K562 (cell line): ENCODE measurements at regions not wholly inside any gene's neighbourhood (a gene's known extent, or its start where the extent isn't known, plus 50 kb on each side); places are given as distances from the start of the nearest gene placed in this dataset.

Experiments used
- ATAC-seq: fragments of 200-7000 bp; cut with Tn5 transposase; 3 replicates; pipeline ENCODE4 v1.9.1; 2020; ENCODE audit warnings: moderate library complexity
- BruUV-seq: library from RNA; stranded (reverse); fragments of 400-500 nt; replicated peaks from 2 replicates; lab custom pipeline; 2021; lab: Mats Ljungman, UMichigan
- CTCF ChIA-PET: fragments of 300-600 bp; formaldehyde crosslinking; extraction: SDS; loops from one replicate; lab custom pipeline; 2021; ENCODE audit warnings: low intra/inter-chr PET ratio; lab: Yijun Ruan, JAX
- POLR2A ChIA-PET: fragments of 300-600, 350-650 bp; sonication (Branson Sonifier 250); formaldehyde crosslinking; extraction: SDS; loops from one replicate; lab custom pipeline; 2021; ENCODE audit warnings: antibody characterized with exemption, inconsistent platforms; lab: Yijun Ruan, JAX
- DNase-seq, 4 experiments: peaks; one replicate each; pipeline versions ENCODE4 v3.0.0 to v3.0.0-alpha.2; 2011 to 2018; ENCODE audit warnings: low spot score in 3 of 4, mixed read lengths in 3 of 4; ENCODE audit errors: extremely low read depth in 1 of 4
- FAIRE-seq: peaks from 2 replicates; lab custom pipeline; 2011; peaks lifted over from hg19 to GRCh38; lab: Jason Lieb, UNC
- H2AFZ ChIP-seq: 2 replicates; pipeline ENCODE4 v1.6.0; 2011; ENCODE audit warnings: low read depth, low read length, control low read depth, inconsistent platforms
- H3K27ac ChIP-seq: fragments of 200-600 bp; 3 replicates; pipeline ENCODE4 v1.8.0; 2011; ENCODE audit warnings: low read depth, mild to moderate bottlenecking, control low read depth, inconsistent platforms, low read length, moderate library complexity, mixed read lengths; ENCODE audit errors: extremely low read depth
- H3K27me3 ChIP-seq, 2 experiments: fragments of 300-600 bp in 1 of 2; 2 replicates in 1 of 2; 3 replicates in 1 of 2; pipeline versions ENCODE4 v1.6.0 to v1.8.0; 2011; ENCODE audit warnings: inconsistent platforms in 2 of 2, low read length in 2 of 2, mild to moderate bottlenecking in 1 of 2, mixed read lengths in 1 of 2, moderate library complexity in 1 of 2; ENCODE audit not compliant: control insufficient read depth in 2 of 2, insufficient read depth in 2 of 2
- H3K36me3 ChIP-seq: fragments of 300-600 bp; 3 replicates; pipeline ENCODE4 v1.8.0; 2011; ENCODE audit warnings: mild to moderate bottlenecking, low read length, inconsistent platforms; ENCODE audit not compliant: control insufficient read depth, insufficient read depth
- H3K4me1 ChIP-seq, 2 experiments: fragments of 200-600 bp in 1 of 2; replicated peaks in 1 of 2; 2 replicates in 1 of 2; 3 replicates in 1 of 2; pipeline versions ENCODE4 v1.5.1 to v1.8.0; 2011; ENCODE audit warnings: inconsistent platforms in 2 of 2, low read length in 2 of 2, mild to moderate bottlenecking in 1 of 2, mixed read lengths in 1 of 2, moderate library complexity in 1 of 2; ENCODE audit not compliant: control insufficient read depth in 2 of 2, insufficient read depth in 2 of 2
- H3K4me2 ChIP-seq: 2 replicates; pipeline ENCODE4 v1.6.1; 2011; ENCODE audit warnings: low read length, control low read depth, inconsistent platforms, mixed read lengths; ENCODE audit not compliant: insufficient read depth
- H3K4me3 ChIP-seq: fragments of 200-600 bp; sonication (generic), shearing (Covaris generic); 2 replicates; pipeline ENCODE4 v1.5.1; 2016; ENCODE audit warnings: control low read depth, inconsistent platforms
- H3K79me2 ChIP-seq: fragments of 200-600 bp; 3 replicates; pipeline ENCODE4 v1.8.0; 2011; ENCODE audit warnings: low read length, inconsistent platforms; ENCODE audit not compliant: control insufficient read depth, insufficient read depth
- H3K9ac ChIP-seq, 2 experiments: 2 replicates each; pipeline versions ENCODE4 v1.6.0 to v1.6.1; 2011; ENCODE audit warnings: low read depth in 2 of 2, low read length in 2 of 2, control low read depth in 1 of 2, inconsistent platforms in 1 of 2, mild to moderate bottlenecking in 1 of 2, mixed read lengths in 1 of 2; ENCODE audit not compliant: insufficient read depth in 1 of 2
- H3K9me1 ChIP-seq: one replicate; pipeline ENCODE4 v1.6.0; 2011; ENCODE audit warnings: inconsistent platforms, mild to moderate bottlenecking, low read length, moderate library complexity; ENCODE audit not compliant: control insufficient read depth, insufficient read depth
- H3K9me3 ChIP-seq: replicated peaks from 2 replicates; pipeline ENCODE4 v1.5.1; 2011; ENCODE audit warnings: low read depth, low read length, inconsistent platforms; ENCODE audit not compliant: control insufficient read depth, insufficient read depth
- H4K20me1 ChIP-seq: replicated peaks from 2 replicates; pipeline ENCODE4 v1.6.1; 2011; ENCODE audit warnings: low read length, inconsistent platforms, mixed read lengths; ENCODE audit not compliant: control insufficient read depth, insufficient read depth
- RAD21 ChIP-seq, 2 experiments: fragments of 250-450 bp in 1 of 2; fragments of 450-650 bp in 1 of 2; sonication (Bioruptor Pico) in 1 of 2; formaldehyde crosslinking in 1 of 2; IDR thresholded peaks in 1 of 2; conservative IDR thresholded peaks in 1 of 2; 2 replicates each; pipeline versions ENCODE4 v1.4.0 to v1.8.0; 2020 to 2022; ENCODE audit warnings: mild to moderate bottlenecking in 2 of 2, moderate library complexity in 1 of 2
- WGBS: fragments of 100-300 bp; shearing (Covaris generic); methylation state at CpG from one replicate; pipeline ENCODE4 v1.1.6; 2016; ENCODE audit warnings: low coverage, mixed read lengths; ENCODE audit not compliant: insufficient coverage; ENCODE audit errors: missing lambda C conversion rate; 5-methylcytosine and 5-hydroxymethylcytosine counted together
- in situ Hi-C: fragments of 300-500 bp; cut with MboI; formaldehyde crosslinking; loops from 4 replicates; pipeline ENCODE4 v1.15.0; 2018; ENCODE audit warnings: inconsistent platforms, mixed read lengths
- intact Hi-C: fragments of 100-400 bp; cut with micrococcal nuclease; formaldehyde crosslinking; loops from 2 replicates; pipeline ENCODE4 v1.14.2; 2022
- TF ChIP-seq, protein P1 (sequence below), 2 experiments: IDR thresholded peaks; 2 replicates each; pipeline ENCODE4 v1.6.1; 2011; ENCODE audit warnings: borderline replicate concordance in 1 of 2, control low read depth in 1 of 2, low read depth in 1 of 2, low read length in 1 of 2, mild to moderate bottlenecking in 1 of 2, mixed read lengths in 1 of 2, moderate library complexity in 1 of 2; ENCODE audit not compliant: insufficient read depth in 1 of 2, insufficient read length in 1 of 2, poor library complexity in 1 of 2, severe bottlenecking in 1 of 2; ENCODE audit errors: extremely low read depth in 1 of 2
- TF ChIP-seq, protein P2 (sequence below), 3 experiments: IDR thresholded peaks in 2 of 3; conservative IDR thresholded peaks in 1 of 3; 2 replicates each; pipeline ENCODE4 v1.5.1; 2011 to 2012; ENCODE audit warnings: low read length in 3 of 3, mild to moderate bottlenecking in 3 of 3, control low read depth in 2 of 3, improper control_type of control experiment in 1 of 3, inconsistent platforms in 1 of 3, low read depth in 1 of 3, mixed read lengths in 1 of 3, moderate library complexity in 1 of 3; ENCODE audit not compliant: insufficient read depth in 2 of 3

DNA sequence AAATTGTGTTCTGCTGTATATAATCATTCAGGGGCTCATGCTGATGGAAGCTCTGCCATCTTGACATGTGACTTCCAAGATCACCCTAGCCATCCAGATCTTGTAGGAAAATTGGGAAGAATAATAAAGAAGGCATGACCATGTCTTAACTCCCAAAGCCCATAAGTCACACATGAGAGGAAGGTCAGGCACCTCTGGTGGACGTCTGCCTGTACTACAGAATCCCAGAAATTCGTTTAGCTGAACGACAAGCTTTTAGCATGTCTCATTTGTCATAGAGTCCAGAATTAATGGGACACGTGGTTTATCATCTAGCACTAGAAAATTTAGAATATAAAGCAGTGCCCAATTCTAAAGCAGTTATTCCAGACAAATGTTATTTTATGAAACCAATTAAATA lies 212.7 kb downstream of the CENPC start:
- no peak overlapping the region for H2AFZ ChIP-seq
- POLR2A ChIA-PET: no interaction called here
- H3K4me2 ChIP-seq: no peak overlapping the region
- H3K4me3 ChIP-seq: no peak overlapping the region
- peak; percentile 79 for FAIRE-seq
- in situ Hi-C loops: no loop called here
- WGBS: 0% methylated on average over 4 of the region's 4 CpGs
- no peaks in the 10 kb centered on the region for H3K36me3 ChIP-seq
- H3K79me2 ChIP-seq: no peaks in the 10 kb centered on the region
- TF ChIP-seq, protein P1, sequence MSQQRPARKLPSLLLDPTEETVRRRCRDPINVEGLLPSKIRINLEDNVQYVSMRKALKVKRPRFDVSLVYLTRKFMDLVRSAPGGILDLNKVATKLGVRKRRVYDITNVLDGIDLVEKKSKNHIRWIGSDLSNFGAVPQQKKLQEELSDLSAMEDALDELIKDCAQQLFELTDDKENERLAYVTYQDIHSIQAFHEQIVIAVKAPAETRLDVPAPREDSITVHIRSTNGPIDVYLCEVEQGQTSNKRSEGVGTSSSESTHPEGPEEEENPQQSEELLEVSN (IDR thresholded peaks at IDR 0.05; ENCODE audit: borderline replicate concordance in 1 of 2, extremely low read depth in 1 of 2, insufficient read depth in 1 of 2, insufficient read length in 1 of 2, low read depth in 1 of 2, low read length in 1 of 2, poor library complexity in 1 of 2, severe bottlenecking in 1 of 2): no peak
- TF ChIP-seq, protein P2, sequence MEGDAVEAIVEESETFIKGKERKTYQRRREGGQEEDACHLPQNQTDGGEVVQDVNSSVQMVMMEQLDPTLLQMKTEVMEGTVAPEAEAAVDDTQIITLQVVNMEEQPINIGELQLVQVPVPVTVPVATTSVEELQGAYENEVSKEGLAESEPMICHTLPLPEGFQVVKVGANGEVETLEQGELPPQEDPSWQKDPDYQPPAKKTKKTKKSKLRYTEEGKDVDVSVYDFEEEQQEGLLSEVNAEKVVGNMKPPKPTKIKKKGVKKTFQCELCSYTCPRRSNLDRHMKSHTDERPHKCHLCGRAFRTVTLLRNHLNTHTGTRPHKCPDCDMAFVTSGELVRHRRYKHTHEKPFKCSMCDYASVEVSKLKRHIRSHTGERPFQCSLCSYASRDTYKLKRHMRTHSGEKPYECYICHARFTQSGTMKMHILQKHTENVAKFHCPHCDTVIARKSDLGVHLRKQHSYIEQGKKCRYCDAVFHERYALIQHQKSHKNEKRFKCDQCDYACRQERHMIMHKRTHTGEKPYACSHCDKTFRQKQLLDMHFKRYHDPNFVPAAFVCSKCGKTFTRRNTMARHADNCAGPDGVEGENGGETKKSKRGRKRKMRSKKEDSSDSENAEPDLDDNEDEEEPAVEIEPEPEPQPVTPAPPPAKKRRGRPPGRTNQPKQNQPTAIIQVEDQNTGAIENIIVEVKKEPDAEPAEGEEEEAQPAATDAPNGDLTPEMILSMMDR (IDR thresholded peaks at IDR 0.05 in 2 of 3, conservative IDR thresholded peaks at IDR 0.05 in 1 of 3; ENCODE audit: insufficient read depth in 2 of 3, low read depth in 1 of 3, low read length in 3 of 3): peak; percentile 35 to 49 (median 38); a peak in 3 of 6 replicates
- TF ChIP-seq RAD21 (CRISPR knock-in tag; conservative IDR thresholded peaks at IDR 0.05 in 1 of 2, IDR thresholded peaks at IDR 0.05 in 1 of 2): peak in 1 of 2 experiments; percentile 33; a peak in 2 of 4 replicates
- no peaks in the 10 kb centered on the region for H4K20me1 ChIP-seq
- no peaks in the 10 kb centered on the region for H3K27me3 ChIP-seq
- peak; percentile 15 to 28 (median 27) for DNase-seq
- H3K27ac ChIP-seq: no peak overlapping the region
- H3K9me1 ChIP-seq: no peaks in the 10 kb centered on the region
- no peaks in the 10 kb centered on the region for H3K4me1 ChIP-seq
- intact Hi-C loops: no loop called here
- peak; percentile 89 for ATAC-seq
- BruUV-seq: no TSS peak
- CTCF ChIA-PET: no interaction called here
- no peaks in the 10 kb centered on the region for H3K9me3 ChIP-seq
- H3K9ac ChIP-seq: no peak overlapping the region
